SW 1271 (cell line): ENCODE measurements at regions not wholly inside any gene's neighbourhood (a gene's known extent, or its start where the extent isn't known, plus 50 kb on each side); places are given as distances from the start of the nearest gene placed in this dataset.
"Not testable (repeated sequence)": the region's sequence is repeated elsewhere in the genome, so short reads cannot be mapped to it uniquely, and the experiment has no call there.

Experiments
- DNase-seq, 2 experiments: peaks; one replicate each; lab custom pipeline; 2025; lab: John Stamatoyannopoulos, UW

DNA sequence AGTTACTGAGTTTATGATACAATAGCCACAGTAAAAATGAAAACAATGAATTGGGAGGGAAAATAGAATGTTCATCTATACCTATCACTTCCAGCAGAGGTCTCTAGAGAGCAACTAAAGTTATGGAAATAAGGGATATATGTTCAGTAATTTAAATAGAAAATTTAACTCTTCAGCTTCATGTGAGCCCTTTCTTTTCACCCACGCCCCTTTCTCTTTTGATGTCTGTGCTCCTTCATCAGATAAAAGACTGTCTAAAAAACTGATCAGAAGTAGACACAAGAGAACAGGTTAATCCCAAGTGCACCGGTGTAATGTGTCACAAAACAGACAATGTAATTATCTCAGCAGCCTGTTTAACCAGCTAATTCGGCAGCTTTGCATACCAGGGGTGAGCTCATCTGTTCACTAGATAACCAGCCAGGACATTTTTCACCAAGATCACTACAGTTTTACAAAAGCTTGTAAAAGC, 238.5 kb upstream of the ERBB4 start:
- peak in 1 of 2 experiments; percentile 31 for DNase-seq

GRCh38 chr2:212773808-212774339, 235.3 kb upstream of the ERBB4 start:
- DNase-seq, result no peak

DNA sequence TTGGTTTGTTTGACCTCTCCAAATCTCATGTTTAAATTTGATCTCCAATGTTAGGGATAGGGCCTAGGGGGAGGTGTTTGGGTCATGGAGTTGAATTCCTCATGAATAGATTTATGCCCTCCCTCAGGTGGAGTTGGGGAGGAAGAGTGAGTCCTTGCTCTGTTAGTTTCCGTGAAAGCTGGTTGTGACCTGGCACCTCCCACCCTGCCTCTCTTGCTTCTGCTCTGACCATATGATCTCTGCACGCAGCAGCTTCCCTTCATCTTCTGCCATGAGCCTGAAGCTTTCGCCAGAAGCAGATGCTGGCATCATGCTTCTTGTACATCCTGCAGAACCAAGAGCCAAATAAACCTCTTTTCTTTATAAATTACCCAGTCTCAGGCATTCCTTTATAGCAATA, 231.6 kb upstream of the ERBB4 start:
- no peak for DNase-seq

GRCh38 chr2:212766921-212767320, 228.3 kb upstream of the ERBB4 start:
- no peak for DNase-seq

- no peak for DNase-seq
These were observed 214.2 kb upstream of the ERBB4 start for GRCh38 chr2:212752730-212753351.

- DNase-seq, result no peak
These were observed 206.8 kb upstream of the ERBB4 start for GRCh38 chr2:212745359-212745758.

GRCh38 chr2:212737392-212738172, 199.0 kb upstream of the ERBB4 start:
- no peak for DNase-seq

DNA sequence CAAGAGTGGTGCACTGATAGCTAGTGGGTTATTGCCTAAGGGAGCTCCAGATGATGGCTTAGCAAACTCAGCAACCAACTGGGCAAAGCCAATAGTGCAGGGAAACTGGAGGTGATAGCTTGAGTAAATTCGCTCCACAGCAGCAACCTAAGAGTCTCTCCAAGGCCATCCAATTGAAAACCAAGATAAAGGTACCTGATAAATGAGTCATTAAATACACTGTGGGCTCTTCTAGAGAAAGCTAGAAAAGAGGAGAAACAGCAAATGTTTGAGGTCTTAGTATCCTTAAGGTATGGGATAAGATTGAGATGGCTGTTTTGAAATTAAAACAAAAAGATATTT, 197.8 kb upstream of the ERBB4 start:
- DNase-seq, result no peak

DNA sequence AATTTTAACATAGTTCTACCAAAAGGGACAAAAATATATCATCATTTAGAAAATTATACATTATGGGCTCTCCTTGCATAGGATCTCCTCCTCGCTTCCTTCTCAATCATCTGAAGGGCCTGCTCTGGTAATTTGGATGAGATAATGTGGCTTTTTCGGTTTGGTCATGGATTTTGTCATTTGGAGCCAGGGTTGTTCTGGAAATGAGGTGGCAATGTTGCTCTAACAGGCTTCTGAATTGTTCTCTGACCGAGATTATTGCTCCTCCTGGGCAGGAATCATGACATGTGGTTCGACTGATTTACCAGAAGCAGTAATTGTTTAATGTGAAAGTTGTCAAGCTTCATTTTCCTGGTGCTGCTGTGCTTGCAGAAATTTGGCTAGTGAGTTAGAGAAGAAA, 194.7 kb upstream of the ERBB4 start:
- DNase-seq, result no peak

DNA sequence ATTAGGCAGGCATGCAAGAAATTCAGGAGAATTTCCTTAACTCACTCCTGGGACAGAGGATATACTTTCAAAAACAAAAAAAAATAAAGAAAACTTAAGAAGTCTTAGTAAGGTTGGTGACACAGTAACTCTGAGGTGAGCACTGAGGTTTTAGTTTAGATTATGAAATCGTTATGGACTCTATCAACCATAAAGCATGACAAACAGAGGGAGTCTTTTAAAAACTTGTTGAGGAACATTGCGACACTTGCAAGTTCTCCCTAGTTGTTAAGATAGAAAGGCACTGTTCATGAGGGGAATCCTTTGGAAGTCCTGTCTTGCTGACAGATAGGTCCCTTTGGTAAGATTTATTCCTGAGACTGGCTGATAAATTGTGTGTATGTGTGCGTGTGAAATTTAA, 194.3 kb upstream of the ERBB4 start:
- no peak for DNase-seq

GRCh38 chr2:212730994-212731393, 192.4 kb upstream of the ERBB4 start:
- DNase-seq, result no peak

- DNase-seq, result no peak
These were observed 190.1 kb upstream of the ERBB4 start for GRCh38 chr2:212728717-212729116.

GRCh38 chr2:212727751-212728150, 189.1 kb upstream of the ERBB4 start:
- no peak for DNase-seq

- no peak for DNase-seq
These were observed 187.8 kb upstream of the ERBB4 start for GRCh38 chr2:212726403-212726802.

DNA sequence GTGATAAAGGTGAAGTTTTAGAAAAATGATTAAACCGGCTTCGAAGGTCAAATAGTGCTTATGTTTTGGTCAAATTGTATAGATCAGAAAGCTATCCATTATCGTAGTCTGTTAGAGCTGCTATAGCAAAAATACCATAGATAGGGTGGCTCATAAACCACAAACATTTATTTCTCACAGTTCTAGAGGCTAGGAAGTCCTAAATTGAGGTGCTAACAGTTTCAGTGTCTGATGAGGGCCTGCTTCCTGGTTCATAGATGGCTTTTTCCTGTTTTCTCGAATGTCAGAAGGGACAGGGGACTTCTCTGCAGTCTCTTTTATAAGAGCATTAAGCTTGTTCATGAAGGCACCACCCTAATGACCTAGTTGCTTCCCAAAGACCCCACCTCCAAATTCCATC, 186.6 kb upstream of the ERBB4 start:
- DNase-seq, result no peak

GRCh38 chr2:212723226-212723625, 184.6 kb upstream of the ERBB4 start:
- DNase-seq, result no peak

- no peak for DNase-seq
These were observed 183.4 kb upstream of the ERBB4 start for GRCh38 chr2:212722046-212722445.

DNA sequence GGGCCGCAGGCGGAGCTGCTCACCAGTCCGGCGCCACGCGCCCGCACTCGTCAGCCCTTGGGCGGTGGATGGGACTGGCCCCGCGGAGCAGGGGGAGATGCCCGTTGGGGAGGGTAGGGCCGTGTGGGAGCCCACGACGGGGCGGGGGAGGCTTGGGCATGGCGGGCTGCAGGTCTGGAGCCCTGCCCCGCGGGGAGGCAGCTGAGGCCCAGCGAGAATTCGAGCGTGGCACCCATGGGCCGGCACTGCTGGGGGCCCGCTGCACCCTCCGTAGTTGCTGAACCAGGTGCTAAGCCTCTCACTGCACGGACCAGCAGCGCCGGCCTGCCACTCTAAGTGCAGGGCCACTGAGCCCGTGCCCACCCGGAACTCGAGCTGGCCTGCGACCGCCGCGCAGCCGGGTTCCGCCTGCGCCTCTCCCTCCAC, 182.4 kb upstream of the ERBB4 start:
- DNase-seq, result no peak

DNA sequence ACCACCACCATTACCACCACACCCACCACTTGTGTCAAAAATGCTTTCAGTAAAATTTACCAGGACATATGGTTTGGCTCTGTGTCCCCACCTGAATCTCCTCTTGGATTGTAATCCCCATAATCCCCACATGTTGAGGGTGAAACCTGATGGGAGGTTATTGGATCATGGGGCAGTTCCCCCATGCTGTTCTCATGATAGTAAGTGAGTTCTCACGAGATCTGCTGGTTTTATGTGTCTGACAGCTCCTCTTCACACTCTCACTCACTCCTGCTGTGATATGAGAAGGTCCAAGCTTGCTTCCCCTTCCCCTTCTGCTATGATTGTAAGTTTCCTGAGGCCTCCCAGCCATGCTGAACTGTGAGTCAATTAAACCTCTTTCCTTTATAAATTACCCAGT, 176.8 kb upstream of the ERBB4 start:
- DNase-seq, result not testable (repeated sequence)

GRCh38 chr2:212713681-212714080, 175.1 kb upstream of the ERBB4 start:
- DNase-seq, result no peak

DNA sequence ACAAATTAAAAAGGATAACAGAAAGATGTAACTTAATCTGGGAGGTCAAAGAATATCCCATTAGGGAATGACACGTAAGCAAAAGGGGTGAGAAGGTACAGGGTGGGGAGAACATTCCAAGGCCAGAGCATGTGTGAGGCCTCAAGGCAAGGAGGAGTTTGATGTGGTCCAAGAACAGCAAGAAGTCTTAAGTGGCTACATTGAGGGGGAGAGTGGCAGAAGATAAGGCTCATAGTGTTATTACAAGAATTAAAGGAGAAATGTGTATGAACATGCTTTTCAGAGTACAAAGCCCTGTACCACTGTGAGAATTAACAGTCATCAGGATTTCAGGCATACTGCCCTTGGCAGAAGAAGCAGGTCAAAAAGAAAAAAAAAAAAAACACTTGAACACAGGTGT, 174.4 kb upstream of the ERBB4 start:
- no peak for DNase-seq

GRCh38 chr2:212712466-212712865, 173.9 kb upstream of the ERBB4 start:
- no peak for DNase-seq

DNA sequence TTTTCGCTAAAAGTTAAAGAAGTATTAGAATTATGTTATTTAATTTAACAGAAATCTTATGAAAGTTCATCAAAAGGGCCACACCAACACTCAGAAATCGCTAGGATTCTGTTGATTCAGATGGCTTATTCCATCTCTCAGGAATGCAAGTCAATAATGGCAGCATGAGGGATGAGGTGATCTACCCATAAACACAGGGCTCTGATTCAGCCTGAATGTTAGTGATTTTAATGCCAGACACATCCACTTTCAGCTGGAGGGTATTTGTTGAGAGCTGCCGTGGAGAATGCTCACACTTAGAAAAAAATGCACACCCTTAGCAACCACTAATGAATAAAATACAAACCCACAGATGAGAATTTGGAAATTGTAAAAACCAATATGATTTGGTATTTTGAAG, 173.3 kb upstream of the ERBB4 start:
- DNase-seq, result no peak

DNA sequence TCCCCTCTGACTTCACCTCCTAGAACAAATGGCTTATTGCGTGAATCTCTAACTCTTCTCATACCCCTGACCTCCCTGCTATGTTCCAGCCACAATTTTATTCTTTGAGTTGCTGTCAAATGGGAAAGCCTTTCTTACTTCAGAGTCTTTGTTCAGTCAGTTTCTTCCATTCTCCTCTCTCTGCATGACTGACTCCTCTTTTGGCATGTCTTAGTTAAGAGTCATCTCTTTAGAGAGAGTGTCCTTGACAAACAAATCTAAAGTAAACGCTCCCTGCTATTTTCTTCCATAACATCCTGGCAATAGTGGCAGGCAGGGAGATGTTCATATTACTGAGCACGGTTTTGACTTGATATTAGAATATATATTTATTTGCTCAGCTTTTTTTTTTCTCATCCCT, 170.7 kb upstream of the ERBB4 start:
- no peak for DNase-seq
